IMR-90 (cell line): ENCODE measurements at regions not wholly inside any gene's neighbourhood (a gene's known extent, or its start where the extent isn't known, plus 50 kb on each side); places are given as distances from the start of the nearest gene placed in this dataset.

Source experiments
- ATAC-seq: fragments of 200-7000 bp; cut with Tn5 transposase; 2 replicates; pipeline ENCODE4 v1.9.1; 2020; ENCODE audit warnings: low read depth, mild to moderate bottlenecking, moderate library complexity
- BruUV-seq: library from RNA; stranded (reverse); fragments of 400-500 nt; replicated peaks from 2 replicates; lab custom pipeline; 2021; lab: Mats Ljungman, UMichigan
- CTCF ChIA-PET: fragments of 300-600 bp; formaldehyde crosslinking; extraction: SDS; loops from one replicate; lab custom pipeline; 2021; ENCODE audit warnings: antibody characterized with exemption; lab: Yijun Ruan, JAX
- POLR2A ChIA-PET: fragments of 300-600 bp; sonication (Branson Sonifier 250); formaldehyde crosslinking; loops from one replicate; lab custom pipeline; 2022; ENCODE audit warnings: antibody characterized with exemption; ENCODE audit not compliant: unreplicated experiment; lab: Charles Lee
- DNase-seq: peaks from one replicate; pipeline ENCODE4 v3.0.0; 2013
- H2AFZ ChIP-seq: replicated peaks from 2 replicates; pipeline ENCODE3; 2013; ENCODE audit warnings: low read length, mild to moderate bottlenecking; ENCODE audit not compliant: poor library complexity
- H2AK5ac ChIP-seq: 2 replicates; pipeline ENCODE4 v1.6.1; 2013; ENCODE audit warnings: low read depth, low read length, inconsistent platforms
- H2AK9ac ChIP-seq: replicated peaks from 2 replicates; pipeline ENCODE3; 2013; ENCODE audit warnings: mild to moderate bottlenecking, low read depth, low read length, moderate library complexity; ENCODE audit not compliant: poor library complexity
- H2BK120ac ChIP-seq: 2 replicates; pipeline ENCODE4 v1.6.1; 2013; ENCODE audit warnings: low read depth, low read length, inconsistent platforms
- H2BK15ac ChIP-seq: 3 replicates; pipeline ENCODE4 v1.6.1; 2013; ENCODE audit warnings: low read depth, low read length, inconsistent platforms
- H2BK20ac ChIP-seq: 2 replicates; pipeline ENCODE4 v1.6.1; 2013; ENCODE audit warnings: low read depth, mild to moderate bottlenecking, inconsistent platforms, low read length, moderate library complexity
- H2BK5ac ChIP-seq: 2 replicates; pipeline ENCODE4 v1.6.1; 2013; ENCODE audit warnings: mild to moderate bottlenecking, low read depth, low read length, inconsistent platforms; ENCODE audit not compliant: poor library complexity, severe bottlenecking
- H3K14ac ChIP-seq: replicated peaks from 2 replicates; pipeline ENCODE4 v1.6.1; 2013; ENCODE audit warnings: low read depth, low read length, inconsistent platforms
- H3K18ac ChIP-seq: 2 replicates; pipeline ENCODE4 v1.6.1; 2013; ENCODE audit warnings: low read depth, low read length, control low read depth
- H3K23ac ChIP-seq: 2 replicates; pipeline ENCODE4 v1.6.1; 2013; ENCODE audit warnings: low read depth, low read length, inconsistent platforms
- H3K27ac ChIP-seq: 2 replicates; pipeline ENCODE4 v1.5.1; 2013; ENCODE audit warnings: mild to moderate bottlenecking, control low read depth, low read length; ENCODE audit not compliant: insufficient read depth
- H3K27me3 ChIP-seq: 2 replicates; pipeline ENCODE4 v1.6.1; 2013; ENCODE audit warnings: low read length; ENCODE audit not compliant: control insufficient read depth, insufficient read depth
- H3K36me3 ChIP-seq: 2 replicates; pipeline ENCODE4 v1.6.1; 2013; ENCODE audit warnings: low read length, mixed read lengths; ENCODE audit not compliant: control insufficient read depth, insufficient read depth
- H3K4ac ChIP-seq: 2 replicates; pipeline ENCODE4 v1.6.1; 2013; ENCODE audit warnings: low read depth, low read length, inconsistent platforms
- H3K4me1 ChIP-seq: 2 replicates; pipeline ENCODE4 v1.6.1; 2013; ENCODE audit warnings: low read length, mixed read lengths; ENCODE audit not compliant: control insufficient read depth, insufficient read depth
- H3K4me2 ChIP-seq: 2 replicates; pipeline ENCODE4 v1.6.1; 2013; ENCODE audit warnings: low read depth, mild to moderate bottlenecking, control low read depth, low read length, moderate library complexity
- H3K4me3 ChIP-seq: 2 replicates; pipeline ENCODE4 v1.5.1; 2013; ENCODE audit warnings: low read depth, mild to moderate bottlenecking, control low read depth, low read length, moderate library complexity; ENCODE audit not compliant: insufficient read depth
- H3K56ac ChIP-seq: 2 replicates; pipeline ENCODE4 v1.6.1; 2013; ENCODE audit warnings: low read length, inconsistent platforms; ENCODE audit not compliant: insufficient read depth; ENCODE audit errors: extremely low read depth
- H3K79me1 ChIP-seq, 2 experiments: 2 replicates each; pipeline ENCODE4 v1.6.1; 2013; ENCODE audit warnings: low read length in 2 of 2, inconsistent platforms in 1 of 2, low read depth in 1 of 2
- H3K9ac ChIP-seq: 2 replicates; pipeline ENCODE4 v1.6.1; 2013; ENCODE audit warnings: low read depth, low read length, control low read depth
- H3K9me1 ChIP-seq: 2 replicates; pipeline ENCODE4 v1.6.1; 2013; ENCODE audit warnings: low read length, inconsistent platforms; ENCODE audit not compliant: insufficient read depth
- H3K9me3 ChIP-seq: 2 replicates; pipeline ENCODE4 v1.6.1; 2013; ENCODE audit warnings: low read length; ENCODE audit not compliant: control insufficient read depth, insufficient read depth
- H4K20me1 ChIP-seq: 2 replicates; pipeline ENCODE4 v1.6.1; 2013; ENCODE audit warnings: low read length, inconsistent platforms; ENCODE audit not compliant: insufficient read depth
- H4K5ac ChIP-seq: 2 replicates; pipeline ENCODE4 v1.6.1; 2013; ENCODE audit warnings: mild to moderate bottlenecking, low read depth, low read length, control low read depth
- H4K8ac ChIP-seq, 2 experiments: 2 replicates each; pipeline ENCODE4 v1.6.1; 2013; ENCODE audit warnings: low read depth in 2 of 2, low read length in 2 of 2, control low read depth in 1 of 2, inconsistent platforms in 1 of 2
- H4K91ac ChIP-seq: 2 replicates; pipeline ENCODE4 v1.6.1; 2013; ENCODE audit warnings: low read depth, low read length, inconsistent platforms; ENCODE audit not compliant: insufficient read depth
- BHLHE40 ChIP-seq: fragments of 150-350 bp; IDR thresholded peaks from 2 replicates; pipeline ENCODE4 v1.6.1; 2016; ENCODE audit warnings: mild to moderate bottlenecking, low read depth, low read length
- CEBPB ChIP-seq: IDR thresholded peaks from 2 replicates; pipeline ENCODE4 v1.6.1; 2012; ENCODE audit warnings: low read depth, low read length, improper control_type of control experiment
- CHD1 ChIP-seq: IDR thresholded peaks from 2 replicates; pipeline ENCODE4 v1.6.1; 2012; ENCODE audit warnings: low read depth, low read length, improper control_type of control experiment
- CTCF ChIP-seq: conservative IDR thresholded peaks from 2 replicates; pipeline ENCODE4 v1.5.1; 2012; ENCODE audit warnings: mild to moderate bottlenecking, low read depth, low read length, improper control_type of control experiment
- FOS ChIP-seq: fragments of 150-350 bp; IDR thresholded peaks from 2 replicates; pipeline ENCODE4 v1.6.1; 2016; ENCODE audit warnings: low read depth, low read length
- MAZ ChIP-seq: IDR thresholded peaks from 2 replicates; pipeline ENCODE4 v1.6.1; 2012; ENCODE audit warnings: low read depth, mild to moderate bottlenecking, low read length, improper control_type of control experiment, moderate library complexity, borderline replicate concordance
- MXI1 ChIP-seq: IDR thresholded peaks from 2 replicates; pipeline ENCODE4 v1.6.1; 2012; ENCODE audit warnings: low read depth, mild to moderate bottlenecking, low read length, moderate library complexity, borderline replicate concordance
- NFE2L2 ChIP-seq: fragments of 150-350 bp; IDR thresholded peaks from 2 replicates; pipeline ENCODE4 v1.6.1; 2016; ENCODE audit warnings: low read depth, mild to moderate bottlenecking, low read length
- POLR2A ChIP-seq: IDR thresholded peaks from 2 replicates; pipeline ENCODE4 v1.6.1; 2012; ENCODE audit warnings: mild to moderate bottlenecking, low read depth, low read length
- RAD21 ChIP-seq: IDR thresholded peaks from 2 replicates; pipeline ENCODE4 v1.6.1; 2012; ENCODE audit warnings: low read length, improper control_type of control experiment
- RCOR1 ChIP-seq: IDR thresholded peaks from 2 replicates; pipeline ENCODE4 v1.6.1; 2012; ENCODE audit warnings: mild to moderate bottlenecking, low read length, improper control_type of control experiment; ENCODE audit not compliant: insufficient replicate concordance
- RFX5 ChIP-seq: IDR thresholded peaks from 2 replicates; pipeline ENCODE4 v1.8.0; 2012; ENCODE audit warnings: low read depth, mild to moderate bottlenecking, low read length, moderate library complexity
- SMC3 ChIP-seq: fragments of 150-350 bp; IDR thresholded peaks from 2 replicates; pipeline ENCODE4 v1.6.1; 2016; ENCODE audit warnings: low read depth, mild to moderate bottlenecking, antibody characterized with exemption, low read length, moderate library complexity
- WGBS, 2 experiments: methylation state at CpG; one replicate each; pipeline versions ENCODE4 v1.1.5 to v1.1.7; 2013; ENCODE audit warnings: missing lambda C conversion rate in 2 of 2; ENCODE audit not compliant: insufficient read length in 1 of 2; ENCODE audit errors: extremely low coverage in 2 of 2; 5-methylcytosine and 5-hydroxymethylcytosine counted together
- dilution Hi-C: fragments of 300-500 bp; cut with HindIII; formaldehyde crosslinking; loops from one replicate; pipeline ENCODE4 v1.14.3; 2018; ENCODE audit warnings: low sequenced_read_pairs; ENCODE audit not compliant: unreplicated experiment
- in situ Hi-C: fragments of 300-500 bp; cut with MboI; formaldehyde crosslinking; loops from 3 replicates; pipeline ENCODE4 v1.14.3; 2019; ENCODE audit warnings: low sequenced_read_pairs, inconsistent platforms, mixed read lengths
- intact Hi-C: fragments of 100-400 bp; cut with micrococcal nuclease; formaldehyde crosslinking; loops from 2 replicates; pipeline ENCODE4 v1.10.0; 2022
- TF ChIP-seq, protein P1 (sequence below): fragments of 150-350 bp; IDR thresholded peaks from 2 replicates; pipeline ENCODE4 v1.6.1; 2016; ENCODE audit warnings: low read depth, mild to moderate bottlenecking, low read length, moderate library complexity, borderline replicate concordance

DNA sequence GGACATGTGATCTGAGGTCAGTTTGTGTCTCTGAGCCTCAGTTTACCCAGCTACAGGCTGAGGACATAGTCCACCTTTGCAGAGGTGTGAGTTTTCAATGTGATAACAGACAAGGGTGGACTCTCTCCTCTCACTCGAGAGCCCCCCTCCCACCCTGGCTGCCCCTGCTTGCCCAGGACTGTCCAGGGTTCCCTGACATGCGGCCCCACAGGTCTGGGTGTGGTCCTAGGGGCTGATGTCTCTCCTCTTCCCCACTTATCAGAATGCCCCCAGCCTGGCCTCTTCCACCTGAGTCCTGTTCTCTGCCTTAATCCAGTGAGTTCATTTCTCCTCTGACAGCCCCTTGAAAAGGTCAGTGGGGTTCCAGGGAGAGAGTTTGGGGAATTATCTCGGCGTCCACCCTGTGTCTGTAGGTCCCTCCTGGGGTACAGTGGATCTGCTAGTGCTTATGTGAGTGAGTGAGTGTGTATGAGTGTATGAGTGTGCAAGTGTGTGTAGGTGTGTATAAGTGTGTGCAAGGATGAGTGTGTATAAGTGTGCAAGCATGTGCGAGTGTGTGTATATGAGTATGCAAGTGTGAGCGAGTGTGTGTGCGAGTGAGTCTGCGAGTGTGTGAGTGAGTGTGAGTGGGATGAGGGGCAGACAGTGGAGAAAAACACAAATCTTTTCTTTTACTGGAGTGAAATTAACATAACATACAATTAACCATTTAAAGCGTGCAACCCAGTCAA, 175.0 kb downstream of the IRF8 start:
- intact Hi-C loops (loop anchor here (2.0 to 10.0 kb wide), 6 partner anchors 149 to 437 kb away; partner anchors contain the start of gene FOXF1), dilution Hi-C loops (no loop called here), in situ Hi-C loops (loop anchor here (5.0 to 10.0 kb wide), 3 partner anchors 151 to 443 kb away; no protein-coding TSS in a partner anchor)
- BruUV-seq, result no TSS peak
- Histone ChIP-seq H3K9me1 (peaks cover 24% of the 10 kb centered on the region), H2BK120ac (peak overlapping the region; percentile 93), H2AFZ (peak overlapping the region; percentile 71), H3K36me3 (no peaks in the 10 kb centered on the region), H3K27me3 (no peaks in the 10 kb centered on the region), H2BK20ac (peak overlapping the region; percentile 98), H4K8ac (peak overlapping the region; percentile 37 to 71; a peak in 3 of 4 replicates), H3K4me1 (peaks cover 17% of the 10 kb centered on the region), H3K4me2 (no peak overlapping the region), H3K23ac (peak overlapping the region; percentile 88), H4K5ac (peak overlapping the region; percentile 62), H3K56ac (peak overlapping the region; percentile 46), H3K18ac (peak overlapping the region; percentile 49), H3K9ac (no peak overlapping the region), H2AK5ac (peak overlapping the region; percentile 95), H3K14ac (peak overlapping the region; percentile 94), H4K20me1 (no peaks in the 10 kb centered on the region), H3K79me1 (peaks cover 6 to 31% of the 10 kb centered on the region in 2 experiments; a peak in 3 of 4 replicates), H3K27ac (peak overlapping the region; percentile 63; the same call in 1 of the 2 replicates), H3K4me3 (no peak overlapping the region), H4K91ac (peak overlapping the region; percentile 96), H3K9me3 (no peaks in the 10 kb centered on the region), H3K4ac (peak overlapping the region; percentile 98), H2BK5ac (peak overlapping the region; percentile 47), H2BK15ac (peak overlapping the region; percentile 86), H2AK9ac (peak overlapping the region; percentile 86)
- CTCF ChIA-PET, result interaction anchor here (1.4 to 1.6 kb wide), 3 partner anchors 29 to 444 kb away, joined by 4 to 12 read pairs (median 11); no protein-coding TSS in a partner anchor
- no CpG with 5 or more reads among the region's 9 CpGs for WGBS, 2 experiments
- DNase-seq (no peak), ATAC-seq (no peak)
- POLR2A ChIA-PET, result interaction anchor here (0.6 to 1.0 kb wide), 2 partner anchors 318 to 432 kb away, joined by 3 to 4 read pairs; no protein-coding TSS in a partner anchor
- TF ChIP-seq CTCF (no peak), BHLHE40 (no peak), RCOR1 (no peak), CHD1 (no peak), SMC3 (no peak), POLR2A (no peak), FOS (no peak), NFE2L2 (no peak), MAZ (no peak), RAD21 (no peak), MXI1 (no peak), RFX5 (no peak), CEBPB (no peak)
- TF ChIP-seq, protein P1, sequence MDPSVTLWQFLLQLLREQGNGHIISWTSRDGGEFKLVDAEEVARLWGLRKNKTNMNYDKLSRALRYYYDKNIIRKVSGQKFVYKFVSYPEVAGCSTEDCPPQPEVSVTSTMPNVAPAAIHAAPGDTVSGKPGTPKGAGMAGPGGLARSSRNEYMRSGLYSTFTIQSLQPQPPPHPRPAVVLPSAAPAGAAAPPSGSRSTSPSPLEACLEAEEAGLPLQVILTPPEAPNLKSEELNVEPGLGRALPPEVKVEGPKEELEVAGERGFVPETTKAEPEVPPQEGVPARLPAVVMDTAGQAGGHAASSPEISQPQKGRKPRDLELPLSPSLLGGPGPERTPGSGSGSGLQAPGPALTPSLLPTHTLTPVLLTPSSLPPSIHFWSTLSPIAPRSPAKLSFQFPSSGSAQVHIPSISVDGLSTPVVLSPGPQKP, result no peak
